CD14-positive monocyte (primary cell): ENCODE measurements at regions not wholly inside any gene's neighbourhood (a gene's known extent, or its start where the extent isn't known, plus 50 kb on each side); places are given as distances from the start of the nearest gene placed in this dataset.

ENCODE experiments used
- DNase-seq, 3 donors: peaks; one replicate each; pipeline ENCODE4 v3.0.0-alpha.2; 2011 to 2022
- H2AFZ ChIP-seq: 2 replicates; pipeline ENCODE4 v1.6.0; 2012; ENCODE audit warnings: mild to moderate bottlenecking, low read depth, low read length, inconsistent platforms; ENCODE audit not compliant: insufficient read depth, poor library complexity, severe bottlenecking
- H3K27ac ChIP-seq, 2 donors: 1 replicate in 1 of 2; 2 replicates in 1 of 2; pipeline ENCODE4 v1.5.1; 2012 to 2013; ENCODE audit warnings: low read length in 2 of 2, control low read depth in 1 of 2, inconsistent platforms in 1 of 2, low read depth in 1 of 2, mild to moderate bottlenecking in 1 of 2
- H3K27me3 ChIP-seq, 2 donors: one replicate each; pipeline versions ENCODE4 v1.6.0 to v1.6.1; 2011 to 2013; ENCODE audit warnings: low read length in 2 of 2; ENCODE audit not compliant: control insufficient read depth in 2 of 2, insufficient read depth in 2 of 2
- H3K36me3 ChIP-seq, 2 donors: replicated peaks in 1 of 2; 1 replicate in 1 of 2; 2 replicates in 1 of 2; pipeline versions ENCODE4 v1.5.1 to v1.6.1; 2012 to 2013; ENCODE audit warnings: low read length in 2 of 2, control low read depth in 1 of 2, inconsistent platforms in 1 of 2, mild to moderate bottlenecking in 1 of 2; ENCODE audit not compliant: insufficient read depth in 2 of 2, control insufficient read depth in 1 of 2
- H3K4me1 ChIP-seq, 2 donors: 1 replicate in 1 of 2; 2 replicates in 1 of 2; pipeline versions ENCODE4 v1.5.1 to v1.6.1; 2012 to 2013; ENCODE audit warnings: low read length in 2 of 2, control low read depth in 1 of 2, inconsistent platforms in 1 of 2, mild to moderate bottlenecking in 1 of 2, moderate library complexity in 1 of 2; ENCODE audit not compliant: insufficient read depth in 2 of 2, control insufficient read depth in 1 of 2
- H3K4me2 ChIP-seq: replicated peaks from 2 replicates; pipeline ENCODE3; 2012; ENCODE audit warnings: low read length, moderate library complexity, mild to moderate bottlenecking; ENCODE audit not compliant: poor library complexity, severe bottlenecking; ENCODE audit errors: extremely low read depth
- H3K4me3 ChIP-seq, 3 experiments: fragments of 200-600 bp in 1 of 3; sonication (generic) in 1 of 3; replicated peaks in 1 of 3; 1 replicate in 2 of 3; 2 replicates in 1 of 3; pipeline ENCODE4 v1.5.1; 2011 to 2013; ENCODE audit warnings: low read length in 3 of 3, mild to moderate bottlenecking in 3 of 3, control low read depth in 2 of 3, low read depth in 2 of 3, inconsistent platforms in 1 of 3, moderate library complexity in 1 of 3
- H3K79me2 ChIP-seq: 2 replicates; pipeline ENCODE4 v1.6.0; 2012; ENCODE audit warnings: mild to moderate bottlenecking, control low read depth, inconsistent platforms, low read length, moderate library complexity; ENCODE audit not compliant: insufficient read depth
- H3K9ac ChIP-seq: 2 replicates; pipeline ENCODE4 v1.6.0; 2017; ENCODE audit warnings: low read length, mild to moderate bottlenecking; ENCODE audit not compliant: insufficient read depth, poor library complexity, severe bottlenecking
- H3K9me3 ChIP-seq, 2 donors: replicated peaks in 1 of 2; 1 replicate in 1 of 2; 2 replicates in 1 of 2; pipeline versions ENCODE4 v1.5.1 to v1.6.1; 2012 to 2013; ENCODE audit warnings: low read length in 2 of 2, control low read depth in 1 of 2; ENCODE audit not compliant: control insufficient read depth in 1 of 2, insufficient read depth in 1 of 2
- H4K20me1 ChIP-seq: 2 replicates; pipeline ENCODE4 v1.6.0; 2012; ENCODE audit warnings: mild to moderate bottlenecking, low read length, control low read depth, moderate library complexity; ENCODE audit not compliant: insufficient read depth
- H3K27ac Mint-ChIP-seq, 7 donors: one replicate each; pipeline ENCODE4 v1.8.0; 2020; ENCODE audit warnings: mild to moderate bottlenecking in 7 of 7, mixed read lengths in 7 of 7, moderate library complexity in 6 of 7, inconsistent platforms in 2 of 7
- H3K27me3 Mint-ChIP-seq, 3 donors: one replicate each; pipeline ENCODE4 v1.8.0; 2021 to 2022; ENCODE audit warnings: low read depth in 3 of 3, mild to moderate bottlenecking in 3 of 3, mixed read lengths in 3 of 3, moderate library complexity in 3 of 3, inconsistent platforms in 1 of 3
- H3K36me3 Mint-ChIP-seq, 2 donors: one replicate each; pipeline ENCODE4 v1.8.0; 2020; ENCODE audit warnings: mixed read lengths in 2 of 2, inconsistent platforms in 1 of 2, mild to moderate bottlenecking in 1 of 2
- H3K4me1 Mint-ChIP-seq: one replicate; pipeline ENCODE4 v1.8.0; 2020; ENCODE audit warnings: mild to moderate bottlenecking, mixed read lengths
- H3K4me3 Mint-ChIP-seq, 2 donors: one replicate each; pipeline ENCODE4 v1.8.0; 2020; ENCODE audit warnings: mild to moderate bottlenecking in 2 of 2, mixed read lengths in 2 of 2, moderate library complexity in 1 of 2
- H3K9me3 Mint-ChIP-seq, 7 donors: one replicate each; pipeline ENCODE4 v1.8.0; 2020 to 2022; ENCODE audit warnings: mixed read lengths in 7 of 7, mild to moderate bottlenecking in 6 of 7, moderate library complexity in 6 of 7, inconsistent platforms in 2 of 7
- CTCF ChIP-seq: fragments of 200-600 bp; IDR thresholded peaks from one replicate; pipeline ENCODE4 v1.8.0; 2022; ENCODE audit warnings: antibody characterized with exemption, mild to moderate bottlenecking
- WGBS: methylation state at CpG from one replicate; pipeline ENCODE4 v1.1.5; 2013; ENCODE audit warnings: missing lambda C conversion rate; ENCODE audit not compliant: insufficient coverage; 5-methylcytosine and 5-hydroxymethylcytosine counted together
- intact Hi-C, 2 donors: fragments of 100-400 bp; cut with micrococcal nuclease; formaldehyde crosslinking; loops; one replicate each; pipeline versions ENCODE4 v1.15.0 to v1.15.1; 2023

GRCh38 chr20:55761100-55761499, 244.2 kb downstream of the CBLN4 start:
- Mint-ChIP-seq H3K4me3 (no peak overlapping the region), H3K4me1 (no peaks in the 10 kb centered on the region), H3K9me3 (peaks cover 6 to 28% (median 12%) of the 10 kb centered on the region in 7 donors), H3K36me3 (no peaks in the 10 kb centered on the region), H3K27me3 (peaks cover 0 to 3% (median 0%) of the 10 kb centered on the region in 3 donors), H3K27ac (no peak overlapping the region)
- no peak for TF ChIP-seq CTCF
- Histone ChIP-seq H2AFZ (no peak overlapping the region), H3K9ac (no peak overlapping the region), H3K4me2 (no peak overlapping the region), H3K27ac (no peak overlapping the region), H3K27me3 (no peaks in the 10 kb centered on the region), H3K4me1 (no peaks in the 10 kb centered on the region), H4K20me1 (no peaks in the 10 kb centered on the region), H3K9me3 (peaks cover 13 to 28% of the 10 kb centered on the region in 2 donors), H3K36me3 (no peaks in the 10 kb centered on the region), H3K4me3 (no peak overlapping the region), H3K79me2 (no peaks in the 10 kb centered on the region)
- no peak for DNase-seq
- intact Hi-C loops: no loop called here
- no CpG with 5 or more reads among the region's 3 CpGs for WGBS

- peaks cover 0 to 3% (median 0%) of the 10 kb centered on the region in 3 donors for H3K27me3 Mint-ChIP-seq
- H3K27ac Mint-ChIP-seq: no peak overlapping the region
- H3K36me3 ChIP-seq: no peaks in the 10 kb centered on the region
- H3K27ac ChIP-seq: no peak overlapping the region
- H3K27me3 ChIP-seq: no peaks in the 10 kb centered on the region
- H4K20me1 ChIP-seq: no peaks in the 10 kb centered on the region
- no peak overlapping the region for H3K4me3 Mint-ChIP-seq
- H3K79me2 ChIP-seq: no peaks in the 10 kb centered on the region
- intact Hi-C loops: no loop called here
- no peaks in the 10 kb centered on the region for H3K4me1 Mint-ChIP-seq
- no peak overlapping the region for H3K4me3 ChIP-seq
- no peaks in the 10 kb centered on the region for H3K4me1 ChIP-seq
- no peak for TF ChIP-seq CTCF
- 78% methylated on average over 2 of the region's 3 CpGs for WGBS
- no peaks in the 10 kb centered on the region for H3K36me3 Mint-ChIP-seq
- no peak overlapping the region for H3K9ac ChIP-seq
- H3K9me3 ChIP-seq: peaks cover 10 to 25% of the 10 kb centered on the region in 2 donors
- H3K9me3 Mint-ChIP-seq: peaks cover 6 to 25% (median 8%) of the 10 kb centered on the region in 7 donors
- H3K4me2 ChIP-seq: no peak overlapping the region
- no peak overlapping the region for H2AFZ ChIP-seq
- no peak for DNase-seq
These were observed 244.7 kb downstream of the CBLN4 start for GRCh38 chr20:55760586-55760985.
